Globus pallidus (tissue), 1 donor: ENCODE measurements at regions not wholly inside any gene's neighbourhood (a gene's known extent, or its start where the extent isn't known, plus 50 kb on each side); places are given as distances from the start of the nearest gene placed in this dataset.
"Not testable (repeated sequence)": the region's sequence is repeated elsewhere in the genome, so short reads cannot be mapped to it uniquely, and the experiment has no call there.

Experiments
- DNase-seq: peaks from one replicate; pipeline ENCODE4 v3.0.0-alpha.2; 2015; ENCODE audit warnings: low spot score

DNA sequence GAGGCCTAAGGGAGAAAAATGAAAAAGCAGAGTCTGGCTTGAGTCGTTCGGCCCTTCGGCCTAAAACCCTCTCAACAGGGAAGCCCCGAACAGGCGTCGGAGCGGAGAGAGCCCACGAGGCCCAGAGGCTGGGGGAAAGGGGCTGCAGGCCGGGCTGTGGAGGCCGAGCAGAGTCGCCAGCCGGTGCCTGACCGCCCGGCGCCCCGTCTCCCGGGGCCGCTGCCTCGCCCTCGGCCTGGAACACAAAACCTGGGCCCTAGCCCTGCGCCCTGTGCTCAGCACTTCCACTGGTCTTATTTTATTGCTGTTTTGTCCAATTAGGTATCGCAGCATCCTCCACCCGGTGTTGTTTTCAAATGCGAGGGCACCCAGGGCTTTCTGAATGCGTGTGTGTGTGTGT lies 110.1 kb upstream of the FOXD4L5 start:
- not testable (repeated sequence) for DNase-seq

DNA sequence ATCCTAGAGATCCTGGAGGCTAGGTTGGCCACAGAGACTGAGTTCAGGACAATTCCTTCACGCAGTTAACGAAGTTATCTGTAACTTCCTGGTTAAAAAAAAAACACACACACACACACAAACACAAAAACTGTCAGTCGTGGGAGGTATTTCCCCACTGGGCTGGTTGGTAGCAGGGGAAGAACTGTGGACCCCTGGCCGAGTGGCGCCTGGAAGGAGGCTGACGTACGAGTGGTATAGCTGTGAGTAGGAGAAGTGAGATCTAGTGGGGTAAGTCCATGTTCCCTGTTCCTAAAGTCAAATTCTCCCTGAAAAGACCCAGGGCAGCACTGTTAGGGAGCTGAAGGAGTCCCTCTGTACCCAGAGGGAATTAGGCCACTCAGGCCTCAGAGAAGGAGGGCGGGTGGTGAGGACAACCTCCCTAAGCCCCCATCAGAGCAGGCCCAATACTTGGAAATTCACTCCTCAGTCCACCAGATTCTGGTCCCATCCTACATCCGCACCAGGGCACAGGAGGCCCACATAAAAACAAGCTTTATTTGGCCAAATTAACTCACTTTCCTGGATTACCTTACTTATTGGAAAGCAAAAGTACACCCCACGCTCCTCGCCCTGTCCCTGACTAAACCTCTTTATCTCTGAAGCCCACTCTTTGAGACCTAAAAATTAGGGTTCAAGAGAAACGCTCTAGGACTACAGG lies 108.3 kb upstream of the FOXD4L5 start:
- not testable (repeated sequence) for DNase-seq

- DNase-seq: not testable (repeated sequence)
These were observed 107.6 kb upstream of the FOXD4L5 start for GRCh38 chr9:65392611-65393010.

DNA sequence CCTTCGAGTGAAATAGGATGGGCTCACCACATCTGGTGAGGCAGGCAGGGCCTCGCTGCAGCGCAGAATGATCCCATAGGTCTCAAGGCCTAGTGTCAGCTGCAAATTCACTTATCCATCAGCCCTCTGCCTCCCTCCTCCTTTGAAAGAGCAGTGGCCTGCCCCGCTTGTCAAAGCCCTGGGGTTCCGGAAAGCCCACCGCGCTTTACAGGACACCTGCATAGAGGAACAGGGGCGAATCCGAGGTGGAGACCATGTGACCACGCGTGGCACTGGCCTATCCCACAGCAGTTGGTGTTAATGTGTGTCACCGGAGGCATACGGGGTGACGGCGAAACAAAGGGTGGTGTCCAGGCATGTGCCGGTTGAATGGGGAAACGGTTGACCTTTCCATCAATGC lies 104.7 kb upstream of the FOXD4L5 start:
- not testable (repeated sequence) for DNase-seq

GRCh38 chr9:65389216-65389615 lies 104.2 kb upstream of the FOXD4L5 start:
- DNase-seq: not testable (repeated sequence)

- peak; percentile 85 for DNase-seq
These were observed 101.7 kb upstream of the FOXD4L5 start for GRCh38 chr9:65386699-65387098.

- not testable (repeated sequence) for DNase-seq
These were observed 101.2 kb upstream of the FOXD4L5 start for GRCh38 chr9:65386191-65386590.

DNA sequence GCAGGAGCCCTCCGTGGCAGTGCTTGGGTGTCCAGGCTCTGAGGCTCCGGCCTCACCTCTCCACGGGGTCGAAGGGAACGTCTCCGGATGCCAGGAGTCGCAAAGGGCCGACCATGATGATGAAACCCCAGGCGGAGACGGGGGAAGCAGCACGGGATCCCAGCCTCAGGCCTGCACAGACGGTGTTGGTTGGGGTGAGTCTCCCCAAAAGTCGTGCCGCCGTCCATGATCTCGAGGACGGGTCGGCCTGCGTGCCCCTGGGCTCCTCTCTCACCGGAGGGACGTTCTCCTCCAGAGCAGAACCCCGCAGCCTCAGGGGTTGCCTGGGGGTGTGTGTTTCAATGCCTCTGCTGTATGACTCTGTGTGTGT lies 100.6 kb upstream of the FOXD4L5 start:
- not testable (repeated sequence) for DNase-seq

DNA sequence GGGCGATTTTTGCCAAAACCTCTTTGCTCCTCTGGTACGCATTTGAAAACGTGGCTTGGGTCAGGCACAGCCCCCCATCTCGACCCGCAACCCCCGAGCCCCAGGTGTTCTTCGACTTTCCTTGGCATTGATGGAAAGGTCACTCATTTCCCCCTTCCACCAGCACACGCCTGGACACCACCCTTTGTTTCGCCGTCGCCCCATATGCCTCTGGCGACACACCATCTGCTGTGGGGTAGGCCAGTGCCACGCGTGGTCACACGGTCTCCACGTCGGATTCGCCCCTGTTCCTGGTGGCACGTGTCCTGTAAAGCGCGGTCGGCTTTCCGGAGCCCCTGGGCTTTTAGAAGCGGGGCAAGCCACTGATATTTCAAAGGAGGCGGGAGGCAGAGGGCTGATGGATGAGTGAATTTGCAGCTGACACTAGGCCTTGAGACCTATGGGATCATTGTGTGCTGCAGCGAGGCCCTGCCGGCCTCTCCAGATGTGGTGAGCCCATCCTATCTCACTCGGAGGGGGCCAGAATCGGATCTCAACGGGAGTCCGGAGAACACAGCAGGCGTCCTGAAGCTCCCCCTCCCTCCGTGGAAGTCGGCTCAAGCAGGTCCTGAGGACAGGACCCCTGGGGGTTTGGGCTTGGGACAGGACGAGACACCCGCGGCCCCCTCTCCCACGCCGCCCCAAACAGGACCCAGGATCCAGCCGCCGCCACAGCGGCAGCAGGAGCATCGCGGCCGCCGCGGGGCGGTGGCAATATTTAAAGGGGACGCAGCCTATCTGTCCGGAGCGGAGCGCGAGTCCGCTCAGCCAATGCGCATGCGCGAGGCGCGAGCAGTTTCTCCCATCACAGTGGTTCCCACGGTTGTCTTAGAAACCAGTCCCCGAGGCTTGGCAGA lies 100.0 kb upstream of the FOXD4L5 start:
- not testable (repeated sequence) for DNase-seq

DNA sequence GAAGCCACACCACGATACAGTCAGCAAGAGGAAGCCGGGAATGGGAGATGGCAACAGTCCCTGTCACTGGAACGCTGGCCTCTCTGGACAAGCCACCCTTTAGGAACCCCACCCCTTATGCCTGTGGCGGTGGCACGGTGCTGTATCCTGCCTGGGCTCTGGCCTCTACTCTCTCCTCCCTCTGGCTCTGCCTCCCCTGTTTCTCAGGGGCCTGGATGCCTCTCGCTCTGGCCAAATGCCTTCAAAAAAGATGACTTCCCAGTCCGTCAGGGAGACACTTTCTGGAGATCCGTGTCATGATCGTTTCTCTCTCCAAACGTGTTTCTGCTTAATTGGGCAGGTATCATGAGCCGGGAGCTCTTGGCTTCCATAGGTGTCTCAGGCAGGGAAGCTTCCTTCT lies 99.1 kb upstream of the FOXD4L5 start:
- DNase-seq: not testable (repeated sequence)

DNA sequence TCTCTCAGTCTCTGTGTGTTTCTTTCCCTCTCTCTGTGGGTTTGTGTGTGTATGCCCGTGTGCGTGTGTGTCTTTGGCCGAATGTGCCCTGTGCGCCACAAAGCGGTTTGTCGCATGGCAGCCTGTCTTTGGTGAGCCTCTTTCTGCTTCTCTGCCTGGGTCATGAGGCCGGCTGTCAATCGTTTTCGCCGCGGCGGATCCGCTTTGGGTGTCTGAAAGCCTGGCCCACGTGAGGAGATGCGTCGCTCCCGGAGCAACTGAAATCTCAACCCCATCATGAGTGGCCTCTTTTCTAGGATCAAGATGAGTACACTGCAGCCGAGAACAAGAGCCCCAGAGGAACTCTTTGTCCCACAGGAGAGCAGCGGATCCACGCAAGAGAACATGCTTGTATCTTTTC lies 98.6 kb upstream of the FOXD4L5 start:
- not testable (repeated sequence) for DNase-seq

- not testable (repeated sequence) for DNase-seq
These were observed 97.8 kb upstream of the FOXD4L5 start for GRCh38 chr9:65382701-65383318.
